GM23338 (cell line): ENCODE measurements at regions not wholly inside any gene's neighbourhood (a gene's known extent, or its start where the extent isn't known, plus 50 kb on each side); places are given as distances from the start of the nearest gene placed in this dataset.
"Not testable (repeated sequence)": the region's sequence is repeated elsewhere in the genome, so short reads cannot be mapped to it uniquely, and the experiment has no call there.

Source experiments
- ATAC-seq: fragments of 200-7000 bp; cut with Tn5 transposase; 3 replicates; pipeline ENCODE4 v1.9.1; 2020
- DNase-seq: peaks from one replicate; pipeline ENCODE4 v3.0.0-alpha.2; 2015; ENCODE audit warnings: low spot score
- H2AFZ ChIP-seq: fragments of 200-600 bp; sonication (generic); 2 replicates; pipeline ENCODE4 v1.8.0; 2016; ENCODE audit warnings: antibody characterized with exemption, mild to moderate bottlenecking, moderate library complexity
- H3F3A ChIP-seq: fragments of 200-600 bp; sonication (generic); replicated peaks from 2 replicates; pipeline ENCODE4 v1.8.0; 2017; ENCODE audit warnings: antibody characterized with exemption, mixed run types, low read depth
- H3K27ac ChIP-seq: fragments of 200-600 bp; sonication (generic); 2 replicates; pipeline ENCODE4 v1.6.1; 2016; ENCODE audit warnings: low read depth
- H3K27me3 ChIP-seq: fragments of 200-600 bp; sonication (generic); 2 replicates; pipeline ENCODE4 v1.8.0; 2016; ENCODE audit warnings: mild to moderate bottlenecking, mixed run types, moderate library complexity; ENCODE audit not compliant: insufficient read depth
- H3K36me3 ChIP-seq: fragments of 200-600 bp; sonication (generic); 2 replicates; pipeline ENCODE4 v1.8.0; 2016; ENCODE audit warnings: mild to moderate bottlenecking; ENCODE audit not compliant: insufficient read depth
- H3K4me1 ChIP-seq: fragments of 200-600 bp; sonication (generic); 2 replicates; pipeline ENCODE4 v1.8.0; 2016; ENCODE audit warnings: mild to moderate bottlenecking, moderate library complexity; ENCODE audit not compliant: insufficient read depth
- H3K4me2 ChIP-seq: fragments of 200-600 bp; sonication (generic); 2 replicates; pipeline ENCODE4 v1.7.1; 2017; ENCODE audit warnings: mixed run types
- H3K4me3 ChIP-seq: fragments of 200-600 bp; sonication (generic); 2 replicates; pipeline ENCODE4 v1.6.1; 2016; ENCODE audit warnings: mixed run types
- H3K79me2 ChIP-seq: fragments of 200-600 bp; sonication (generic); replicated peaks from 2 replicates; pipeline ENCODE4 v1.8.0; 2017; ENCODE audit warnings: mild to moderate bottlenecking; ENCODE audit not compliant: insufficient read depth
- H3K9me2 ChIP-seq: fragments of 200-600 bp; sonication (generic); 2 replicates; pipeline ENCODE4 v1.8.0; 2017; ENCODE audit not compliant: insufficient read depth
- H4K20me1 ChIP-seq: fragments of 200-600 bp; sonication (generic); replicated peaks from 2 replicates; pipeline ENCODE4 v1.8.0; 2017; ENCODE audit warnings: mild to moderate bottlenecking; ENCODE audit not compliant: insufficient read depth
- H3K27ac Mint-ChIP-seq: 2 replicates; pipeline ENCODE4 v1.8.0; 2020; ENCODE audit warnings: inconsistent platforms, mild to moderate bottlenecking, moderate library complexity, mixed read lengths
- H3K27me3 Mint-ChIP-seq: 3 replicates; pipeline ENCODE4 v1.8.0; 2022; ENCODE audit warnings: low read depth, mild to moderate bottlenecking, moderate library complexity, mixed read lengths, inconsistent platforms; ENCODE audit not compliant: insufficient read depth, poor library complexity
- H3K36me3 Mint-ChIP-seq: 3 replicates; pipeline ENCODE4 v1.8.0; 2021; ENCODE audit warnings: low read depth, mild to moderate bottlenecking, inconsistent platforms, moderate library complexity, mixed read lengths
- H3K4me1 Mint-ChIP-seq: 3 replicates; pipeline ENCODE4 v1.8.0; 2020; ENCODE audit warnings: mild to moderate bottlenecking, inconsistent platforms, mixed read lengths
- H3K4me3 Mint-ChIP-seq: 3 replicates; pipeline ENCODE4 v1.8.0; 2021; ENCODE audit warnings: moderate library complexity, mild to moderate bottlenecking, inconsistent platforms, mixed read lengths
- H3K9me3 Mint-ChIP-seq: 3 replicates; pipeline ENCODE4 v1.8.0; 2020; ENCODE audit warnings: moderate library complexity, mild to moderate bottlenecking, inconsistent platforms, mixed read lengths
- CREB1 ChIP-seq: fragments of 250-450 bp; sonication (Bioruptor Pico); IDR thresholded peaks from 2 replicates; pipeline ENCODE4 v1.5.0; 2020; ENCODE audit warnings: low read depth, mild to moderate bottlenecking, moderate library complexity
- CTCF ChIP-seq, 2 experiments: fragments of 200-600 bp in 1 of 2; sonication (generic) in 1 of 2; conservative IDR thresholded peaks; 2 replicates each; pipeline versions ENCODE4 v1.5.1 to v1.6.1; 2016 to 2017; ENCODE audit warnings: antibody characterized with exemption in 2 of 2, low read depth in 2 of 2, mild to moderate bottlenecking in 2 of 2, moderate library complexity in 1 of 2
- ETS1 ChIP-seq: IDR thresholded peaks from 2 replicates; pipeline ENCODE4 v1.6.1; 2016; ENCODE audit warnings: antibody characterized with exemption
- EZH2 ChIP-seq: fragments of 200-600 bp; sonication (generic); IDR thresholded peaks from one replicate; pipeline ENCODE4 v1.8.0; 2017; ENCODE audit warnings: antibody characterized with exemption, mild to moderate bottlenecking, low read depth; ENCODE audit not compliant: unreplicated experiment
- NANOG ChIP-seq: IDR thresholded peaks from 2 replicates; pipeline ENCODE4 v1.6.1; 2016; ENCODE audit warnings: antibody characterized with exemption, borderline replicate concordance
- TF ChIP-seq, protein P1 (sequence below): fragments of 250-450 bp; sonication (Bioruptor Pico); IDR thresholded peaks from 2 replicates; pipeline ENCODE4 v1.5.0; 2020; ENCODE audit warnings: mild to moderate bottlenecking, moderate library complexity

DNA sequence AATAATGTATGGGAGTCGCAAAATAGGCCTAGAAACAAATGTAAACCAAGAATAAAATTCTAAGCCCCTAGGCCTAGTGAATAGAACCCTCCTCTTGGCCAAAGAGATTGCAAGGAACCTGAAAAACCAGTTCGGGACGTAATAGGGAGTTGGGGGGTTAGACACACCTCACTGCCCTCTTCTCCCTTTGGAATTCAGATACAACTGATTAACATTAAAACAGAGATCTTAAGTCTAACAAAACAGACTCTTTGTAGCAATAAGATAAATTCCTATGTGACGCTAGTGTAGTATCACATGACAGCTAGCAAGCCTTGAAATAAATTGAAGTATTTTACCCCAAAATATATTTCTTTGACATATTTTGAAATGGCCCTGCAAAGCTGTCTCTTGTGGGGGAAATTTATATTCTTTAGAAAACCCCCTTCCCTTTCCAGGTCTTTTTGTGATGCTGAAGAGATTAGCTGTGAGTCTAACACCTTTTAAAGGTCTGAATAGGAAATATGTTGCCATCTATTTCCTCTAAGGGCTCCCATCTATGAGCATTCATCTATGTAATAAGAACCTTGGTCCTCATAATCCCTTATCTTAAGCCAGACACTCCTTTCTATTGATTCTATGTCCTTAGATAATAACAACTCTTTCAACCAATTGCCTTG is 623.4 kb upstream of the NRG3 start:
- Histone ChIP-seq H3K4me1 (peaks cover 21% of the 10 kb centered on the region), H3K9me2 (no peaks in the 10 kb centered on the region), H3F3A (no peaks in the 10 kb centered on the region), H3K4me3 (peak overlapping the region; percentile 14), H4K20me1 (no peaks in the 10 kb centered on the region), H3K4me2 (peak overlapping the region; percentile 54), H3K36me3 (no peaks in the 10 kb centered on the region), H2AFZ (no peak overlapping the region), H3K27ac (peak overlapping the region; percentile 78), H3K27me3 (no peaks in the 10 kb centered on the region), H3K79me2 (no peaks in the 10 kb centered on the region)
- no peak overlapping the region for H3K4me3 Mint-ChIP-seq
- peak; percentile 97 for DNase-seq
- no peaks in the 10 kb centered on the region for H3K9me3 Mint-ChIP-seq
- H3K27ac Mint-ChIP-seq: peak overlapping the region; percentile 93
- TF ChIP-seq NANOG: peak; percentile 61
- no peak for TF ChIP-seq ETS1
- TF ChIP-seq CTCF (conservative IDR thresholded peaks at IDR 0.05; ENCODE audit: low read depth in 2 of 2): no peak
- no peak for TF ChIP-seq EZH2
- TF ChIP-seq, protein P1, sequence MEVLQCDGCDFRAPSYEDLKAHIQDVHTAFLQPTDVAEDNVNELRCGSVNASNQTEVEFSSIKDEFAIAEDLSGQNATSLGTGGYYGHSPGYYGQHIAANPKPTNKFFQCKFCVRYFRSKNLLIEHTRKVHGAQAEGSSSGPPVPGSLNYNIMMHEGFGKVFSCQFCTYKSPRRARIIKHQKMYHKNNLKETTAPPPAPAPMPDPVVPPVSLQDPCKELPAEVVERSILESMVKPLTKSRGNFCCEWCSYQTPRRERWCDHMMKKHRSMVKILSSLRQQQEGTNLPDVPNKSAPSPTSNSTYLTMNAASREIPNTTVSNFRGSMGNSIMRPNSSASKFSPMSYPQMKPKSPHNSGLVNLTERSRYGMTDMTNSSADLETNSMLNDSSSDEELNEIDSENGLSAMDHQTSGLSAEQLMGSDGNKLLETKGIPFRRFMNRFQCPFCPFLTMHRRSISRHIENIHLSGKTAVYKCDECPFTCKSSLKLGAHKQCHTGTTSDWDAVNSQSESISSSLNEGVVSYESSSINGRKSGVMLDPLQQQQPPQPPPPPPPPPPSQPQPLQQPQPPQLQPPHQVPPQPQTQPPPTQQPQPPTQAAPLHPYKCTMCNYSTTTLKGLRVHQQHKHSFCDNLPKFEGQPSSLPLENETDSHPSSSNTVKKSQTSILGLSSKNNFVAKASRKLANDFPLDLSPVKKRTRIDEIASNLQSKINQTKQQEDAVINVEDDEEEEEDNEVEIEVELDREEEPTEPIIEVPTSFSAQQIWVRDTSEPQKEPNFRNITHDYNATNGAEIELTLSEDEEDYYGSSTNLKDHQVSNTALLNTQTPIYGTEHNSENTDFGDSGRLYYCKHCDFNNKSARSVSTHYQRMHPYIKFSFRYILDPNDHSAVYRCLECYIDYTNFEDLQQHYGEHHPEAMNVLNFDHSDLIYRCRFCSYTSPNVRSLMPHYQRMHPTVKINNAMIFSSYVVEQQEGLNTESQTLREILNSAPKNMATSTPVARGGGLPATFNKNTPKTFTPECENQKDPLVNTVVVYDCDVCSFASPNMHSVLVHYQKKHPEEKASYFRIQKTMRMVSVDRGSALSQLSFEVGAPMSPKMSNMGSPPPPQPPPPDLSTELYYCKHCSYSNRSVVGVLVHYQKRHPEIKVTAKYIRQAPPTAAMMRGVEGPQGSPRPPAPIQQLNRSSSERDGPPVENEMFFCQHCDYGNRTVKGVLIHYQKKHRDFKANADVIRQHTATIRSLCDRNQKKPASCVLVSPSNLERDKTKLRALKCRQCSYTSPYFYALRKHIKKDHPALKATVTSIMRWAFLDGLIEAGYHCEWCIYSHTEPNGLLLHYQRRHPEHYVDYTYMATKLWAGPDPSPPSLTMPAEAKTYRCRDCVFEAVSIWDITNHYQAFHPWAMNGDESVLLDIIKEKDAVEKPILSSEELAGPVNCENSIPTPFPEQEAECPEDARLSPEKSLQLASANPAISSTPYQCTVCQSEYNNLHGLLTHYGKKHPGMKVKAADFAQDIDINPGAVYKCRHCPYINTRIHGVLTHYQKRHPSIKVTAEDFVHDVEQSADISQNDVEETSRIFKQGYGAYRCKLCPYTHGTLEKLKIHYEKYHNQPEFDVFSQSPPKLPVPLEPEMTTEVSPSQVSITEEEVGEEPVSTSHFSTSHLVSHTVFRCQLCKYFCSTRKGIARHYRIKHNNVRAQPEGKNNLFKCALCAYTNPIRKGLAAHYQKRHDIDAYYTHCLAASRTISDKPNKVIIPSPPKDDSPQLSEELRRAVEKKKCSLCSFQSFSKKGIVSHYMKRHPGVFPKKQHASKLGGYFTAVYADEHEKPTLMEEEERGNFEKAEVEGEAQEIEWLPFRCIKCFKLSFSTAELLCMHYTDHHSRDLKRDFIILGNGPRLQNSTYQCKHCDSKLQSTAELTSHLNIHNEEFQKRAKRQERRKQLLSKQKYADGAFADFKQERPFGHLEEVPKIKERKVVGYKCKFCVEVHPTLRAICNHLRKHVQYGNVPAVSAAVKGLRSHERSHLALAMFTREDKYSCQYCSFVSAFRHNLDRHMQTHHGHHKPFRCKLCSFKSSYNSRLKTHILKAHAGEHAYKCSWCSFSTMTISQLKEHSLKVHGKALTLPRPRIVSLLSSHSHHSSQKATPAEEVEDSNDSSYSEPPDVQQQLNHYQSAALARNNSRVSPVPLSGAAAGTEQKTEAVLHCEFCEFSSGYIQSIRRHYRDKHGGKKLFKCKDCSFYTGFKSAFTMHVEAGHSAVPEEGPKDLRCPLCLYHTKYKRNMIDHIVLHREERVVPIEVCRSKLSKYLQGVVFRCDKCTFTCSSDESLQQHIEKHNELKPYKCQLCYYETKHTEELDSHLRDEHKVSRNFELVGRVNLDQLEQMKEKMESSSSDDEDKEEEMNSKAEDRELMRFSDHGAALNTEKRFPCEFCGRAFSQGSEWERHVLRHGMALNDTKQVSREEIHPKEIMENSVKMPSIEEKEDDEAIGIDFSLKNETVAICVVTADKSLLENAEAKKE: peak; percentile 85
- TF ChIP-seq CREB1 (CRISPR knock-in tag): peak; percentile 88
- ATAC-seq: peak; percentile 100
- H3K4me1 Mint-ChIP-seq: peaks cover 36% of the 10 kb centered on the region
- H3K27me3 Mint-ChIP-seq: no peaks in the 10 kb centered on the region
- H3K36me3 Mint-ChIP-seq: peaks cover 5% of the 10 kb centered on the region; the same call in 1 of the 3 replicates

DNA sequence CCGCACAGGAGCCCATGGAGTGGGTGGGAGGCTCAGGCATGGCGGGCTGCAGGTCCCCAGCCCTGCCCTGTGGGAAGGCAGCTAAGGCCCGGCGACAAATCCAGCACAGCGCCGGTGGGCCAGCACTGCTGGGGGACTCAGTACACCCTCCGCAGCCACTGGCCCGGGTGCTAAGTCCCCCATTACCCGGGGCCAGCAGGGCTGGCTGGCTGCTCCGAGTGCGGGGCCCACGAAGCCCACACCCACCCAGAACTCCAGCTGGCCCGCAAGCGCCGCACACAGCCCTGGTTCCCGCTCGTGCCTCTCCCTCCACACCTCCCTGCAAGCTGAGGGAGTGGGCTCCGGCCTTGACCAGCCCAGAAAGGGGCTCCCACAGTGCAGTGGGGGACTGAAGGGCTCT is 610.0 kb upstream of the NRG3 start:
- not testable (repeated sequence) for H3K4me2 ChIP-seq, H3K27ac Mint-ChIP-seq, H3K4me3 Mint-ChIP-seq, H3K27me3 ChIP-seq, H3K9me2 ChIP-seq, ATAC-seq, H3F3A ChIP-seq, H3K9me3 Mint-ChIP-seq, H2AFZ ChIP-seq, H3K27ac ChIP-seq, H3K27me3 Mint-ChIP-seq, H3K36me3 ChIP-seq, H3K4me1 Mint-ChIP-seq, H3K4me1 ChIP-seq, H3K4me3 ChIP-seq, H4K20me1 ChIP-seq, DNase-seq, H3K36me3 Mint-ChIP-seq, H3K79me2 ChIP-seq
